ENCODE measurements at regions not wholly inside any gene's neighbourhood (a gene's known extent, or its start where the extent isn't known, plus 50 kb on each side); places are given as distances from the start of the nearest gene placed in this dataset.

DNA sequence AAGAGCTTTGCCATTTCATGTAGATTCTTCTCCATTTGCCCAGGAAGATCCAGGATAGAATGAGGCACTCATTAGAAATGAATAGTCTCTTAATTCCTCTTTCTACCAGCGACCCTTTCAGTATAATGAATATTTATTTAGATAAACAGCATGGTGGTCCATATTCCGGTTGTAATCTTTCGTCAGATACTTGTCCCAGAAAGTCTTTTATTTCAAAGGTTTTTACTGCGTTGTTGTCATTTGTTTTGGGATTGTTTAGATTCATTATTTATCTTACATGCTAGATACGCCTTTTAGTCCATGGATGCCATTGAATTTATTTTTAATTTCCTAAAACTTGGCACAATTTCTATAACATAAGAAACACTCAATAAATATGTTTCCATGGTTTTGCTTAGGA lies 139.7 kb upstream of the FLRT2 start:
- Histone ChIP-seq H3K9me1 (replicated peaks; ENCODE audit: control insufficient read depth, extremely low read depth, insufficient read depth, low read length) (no peaks in the 10 kb centered on the region), H3K27me3 (ENCODE audit: control insufficient read depth in 2 of 2, insufficient read depth in 2 of 2, low read length in 2 of 2) (no peaks in the 10 kb centered on the region), H3K79me2 (ENCODE audit: control insufficient read depth, insufficient read depth, low read length) (no peaks in the 10 kb centered on the region), H3K4me2 (ENCODE audit: insufficient read depth, low read length) (no peak overlapping the region), H3K36me3 (ENCODE audit: control insufficient read depth in 2 of 2, extremely low read depth in 1 of 2, insufficient read depth in 2 of 2, low read length in 2 of 2) (no peaks in the 10 kb centered on the region), H3K4me3 (replicated peaks in 1 of 3; ENCODE audit: insufficient read depth in 1 of 3, low read depth in 1 of 3, low read length in 3 of 3) (no peak overlapping the region), H4K20me1 (replicated peaks; ENCODE audit: control insufficient read depth, extremely low read depth, insufficient read depth, low read length) (no peaks in the 10 kb centered on the region), H2AFZ (ENCODE audit: low read depth, low read length) (no peak overlapping the region), H3K9ac (replicated peaks; ENCODE audit: extremely low read depth, insufficient read depth, low read length) (no peak overlapping the region), H3K9me3 (replicated peaks; ENCODE audit: control insufficient read depth, insufficient read depth, low read length) (no peaks in the 10 kb centered on the region), H3K4me1 (ENCODE audit: control insufficient read depth, extremely low read depth, insufficient read depth, low read length) (no peaks in the 10 kb centered on the region), H3K27ac (ENCODE audit: insufficient read depth, low read depth, low read length) (no peak overlapping the region)
- intact Hi-C loops (cut with micrococcal nuclease): no loop called here
- TF ChIP-seq POLR2AphosphoS5 (IDR thresholded peaks at IDR 0.05; ENCODE audit: insufficient read depth, low read depth, low read length) (no peak), MYC (IDR thresholded peaks at IDR 0.05; ENCODE audit: low read depth, low read length) (no peak)
- CTCF ChIA-PET: interaction anchor here (1.5 kb wide), 1 partner anchor 11 kb away, joined by 5 read pairs; no protein-coding TSS in a partner anchor
- dilution Hi-C loops (cut with MboI; ENCODE audit: extremely low pct_ligation_motif_present, low sequenced_read_pairs): no loop called here
- BruUV-seq (replicated peaks): no TSS peak
- no peak for DNase-seq (ENCODE audit: low read depth, low spot score)
- POLR2A ChIA-PET: no interaction called here
- FAIRE-seq: no peak

DNA sequence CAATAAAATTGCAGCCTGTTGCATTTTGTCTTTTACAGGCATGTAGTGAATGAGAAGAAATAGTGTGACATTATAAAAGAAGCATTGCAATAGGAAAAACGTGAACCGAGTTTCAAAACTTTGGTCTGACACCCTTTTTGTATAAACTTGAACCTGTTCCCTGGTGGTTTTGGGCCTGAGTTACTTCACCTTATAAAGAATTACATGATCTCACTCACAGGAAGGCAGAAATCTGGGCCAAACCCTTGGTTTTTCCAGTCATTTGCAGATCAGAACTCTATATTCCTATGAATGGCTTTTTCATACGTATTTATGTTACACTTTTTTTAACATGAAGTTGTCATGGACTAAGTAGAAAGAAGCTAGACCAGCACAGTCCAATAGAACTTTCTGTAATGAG lies 138.5 kb upstream of the FLRT2 start:
- TF ChIP-seq FOS (IDR thresholded peaks at IDR 0.05; ENCODE audit: borderline replicate concordance, insufficient read depth, low read length) (no peak), MYC (IDR thresholded peaks at IDR 0.05; ENCODE audit: low read depth, low read length) (no peak), GATA2 (IDR thresholded peaks at IDR 0.05; ENCODE audit: insufficient read depth, insufficient read length, low read depth, low read length) (no peak), MAX (IDR thresholded peaks at IDR 0.05; ENCODE audit: insufficient read depth, insufficient read length) (no peak), JUN (IDR thresholded peaks at IDR 0.05; ENCODE audit: borderline replicate concordance, insufficient read depth, insufficient read length, low read depth) (no peak), POLR2AphosphoS5 (IDR thresholded peaks at IDR 0.05; ENCODE audit: insufficient read depth, low read depth, low read length) (no peak), EZH2 (IDR thresholded peaks at IDR 0.05; ENCODE audit: borderline replicate concordance, low read depth, low read length, severe bottlenecking) (no peak), POLR2A (IDR thresholded peaks at IDR 0.05; ENCODE audit: low read depth, low read length) (no peak)
- TF ChIP-seq, protein P1, sequence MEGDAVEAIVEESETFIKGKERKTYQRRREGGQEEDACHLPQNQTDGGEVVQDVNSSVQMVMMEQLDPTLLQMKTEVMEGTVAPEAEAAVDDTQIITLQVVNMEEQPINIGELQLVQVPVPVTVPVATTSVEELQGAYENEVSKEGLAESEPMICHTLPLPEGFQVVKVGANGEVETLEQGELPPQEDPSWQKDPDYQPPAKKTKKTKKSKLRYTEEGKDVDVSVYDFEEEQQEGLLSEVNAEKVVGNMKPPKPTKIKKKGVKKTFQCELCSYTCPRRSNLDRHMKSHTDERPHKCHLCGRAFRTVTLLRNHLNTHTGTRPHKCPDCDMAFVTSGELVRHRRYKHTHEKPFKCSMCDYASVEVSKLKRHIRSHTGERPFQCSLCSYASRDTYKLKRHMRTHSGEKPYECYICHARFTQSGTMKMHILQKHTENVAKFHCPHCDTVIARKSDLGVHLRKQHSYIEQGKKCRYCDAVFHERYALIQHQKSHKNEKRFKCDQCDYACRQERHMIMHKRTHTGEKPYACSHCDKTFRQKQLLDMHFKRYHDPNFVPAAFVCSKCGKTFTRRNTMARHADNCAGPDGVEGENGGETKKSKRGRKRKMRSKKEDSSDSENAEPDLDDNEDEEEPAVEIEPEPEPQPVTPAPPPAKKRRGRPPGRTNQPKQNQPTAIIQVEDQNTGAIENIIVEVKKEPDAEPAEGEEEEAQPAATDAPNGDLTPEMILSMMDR (IDR thresholded peaks at IDR 0.05; ENCODE audit: extremely low read depth in 1 of 2, insufficient read depth in 1 of 2, low read depth in 1 of 2, low read length in 2 of 2): no peak
- Histone ChIP-seq H3K4me3 (replicated peaks in 1 of 3; ENCODE audit: insufficient read depth in 1 of 3, low read depth in 1 of 3, low read length in 3 of 3) (no peak overlapping the region), H3K27me3 (ENCODE audit: control insufficient read depth in 2 of 2, insufficient read depth in 2 of 2, low read length in 2 of 2) (no peaks in the 10 kb centered on the region), H3K9ac (replicated peaks; ENCODE audit: extremely low read depth, insufficient read depth, low read length) (no peak overlapping the region), H4K20me1 (replicated peaks; ENCODE audit: control insufficient read depth, extremely low read depth, insufficient read depth, low read length) (no peaks in the 10 kb centered on the region), H3K27ac (ENCODE audit: insufficient read depth, low read depth, low read length) (no peak overlapping the region), H2AFZ (ENCODE audit: low read depth, low read length) (no peak overlapping the region), H3K4me2 (ENCODE audit: insufficient read depth, low read length) (no peak overlapping the region), H3K4me1 (ENCODE audit: control insufficient read depth, extremely low read depth, insufficient read depth, low read length) (no peaks in the 10 kb centered on the region), H3K79me2 (ENCODE audit: control insufficient read depth, insufficient read depth, low read length) (no peaks in the 10 kb centered on the region), H3K36me3 (ENCODE audit: control insufficient read depth in 2 of 2, extremely low read depth in 1 of 2, insufficient read depth in 2 of 2, low read length in 2 of 2) (no peaks in the 10 kb centered on the region), H3K9me3 (replicated peaks; ENCODE audit: control insufficient read depth, insufficient read depth, low read length) (no peaks in the 10 kb centered on the region), H3K9me1 (replicated peaks; ENCODE audit: control insufficient read depth, extremely low read depth, insufficient read depth, low read length) (no peaks in the 10 kb centered on the region)
- intact Hi-C loops (cut with micrococcal nuclease) (no loop called here), dilution Hi-C loops (cut with MboI; ENCODE audit: extremely low pct_ligation_motif_present, low sequenced_read_pairs) (no loop called here)
- DNase-seq (ENCODE audit: low read depth, low spot score) (no peak), FAIRE-seq (no peak)
- ChIA-PET CTCF (no interaction called here), POLR2A (no interaction called here)
- no TSS peak for BruUV-seq (replicated peaks)
